ENCODE measurements at regions not wholly inside any gene's neighbourhood (a gene's known extent, or its start where the extent isn't known, plus 50 kb on each side); places are given as distances from the start of the nearest gene placed in this dataset.

GRCh38 chr4:115294717-115295116, 181.3 kb upstream of the NDST4 start:
- Histone ChIP-seq H3K36me3 (ENCODE audit: control insufficient read depth, insufficient read depth, low read length) (no peaks in the 10 kb centered on the region), H3K4me3 (ENCODE audit: insufficient read depth, low read depth, low read length) (no peak overlapping the region), H3K14ac (replicated peaks; ENCODE audit: low read depth, low read length) (no peak overlapping the region), H3K18ac (ENCODE audit: low read depth, low read length) (no peak overlapping the region), H3K4me1 (ENCODE audit: control insufficient read depth, insufficient read depth, low read length) (no peaks in the 10 kb centered on the region), H4K91ac (ENCODE audit: insufficient read depth, low read depth, low read length) (no peak overlapping the region), H3K27ac (ENCODE audit: insufficient read depth, low read length) (no peak overlapping the region), H3K23ac (ENCODE audit: low read depth, low read length) (no peak overlapping the region), H4K5ac (ENCODE audit: low read depth, low read length) (no peak overlapping the region), H3K56ac (ENCODE audit: extremely low read depth, insufficient read depth, low read length) (no peak overlapping the region), H3K27me3 (ENCODE audit: control insufficient read depth, insufficient read depth, low read length) (no peaks in the 10 kb centered on the region), H3K4me2 (ENCODE audit: low read depth, low read length) (no peak overlapping the region), H3K9me3 (ENCODE audit: control insufficient read depth, insufficient read depth, low read length) (0 out of 2 replicates have a peak, but pooled peaks cover 4% of the 10 kb centered on the region), H3K79me1 (ENCODE audit: low read depth in 1 of 2, low read length in 2 of 2) (no peaks in the 10 kb centered on the region), H2AK5ac (ENCODE audit: low read depth, low read length) (no peak overlapping the region), H2AFZ (replicated peaks; ENCODE audit: low read length, poor library complexity) (no peak overlapping the region), H2BK15ac (ENCODE audit: low read depth, low read length) (no peak overlapping the region), H3K9me1 (ENCODE audit: insufficient read depth, low read length) (no peaks in the 10 kb centered on the region), H3K9ac (ENCODE audit: low read depth, low read length) (no peak overlapping the region), H4K8ac (ENCODE audit: low read depth in 2 of 2, low read length in 2 of 2) (no peak overlapping the region), H4K20me1 (ENCODE audit: insufficient read depth, low read length) (no peaks in the 10 kb centered on the region), H2AK9ac (replicated peaks; ENCODE audit: low read depth, low read length, poor library complexity) (no peak overlapping the region), H2BK120ac (ENCODE audit: low read depth, low read length) (no peak overlapping the region), H3K4ac (ENCODE audit: low read depth, low read length) (no peak overlapping the region), H2BK20ac (ENCODE audit: low read depth, low read length) (no peak overlapping the region), H2BK5ac (ENCODE audit: low read depth, low read length, poor library complexity, severe bottlenecking) (no peak overlapping the region)
- BruUV-seq (replicated peaks) = no TSS peak
- ChIA-PET POLR2A (ENCODE audit: unreplicated experiment) (no interaction called here), CTCF (no interaction called here)
- no CpG with 5 or more reads among the region's 1 CpG for WGBS, 2 experiments (ENCODE audit: extremely low coverage in 2 of 2, insufficient read length in 1 of 2)
- no peak for DNase-seq
- intact Hi-C loops (cut with micrococcal nuclease) = no loop called here
- in situ Hi-C loops (cut with MboI; ENCODE audit: low sequenced_read_pairs) = no loop called here
- no peak for ATAC-seq (ENCODE audit: low read depth)
- peak; percentile 25; the same call in 1 of the 2 replicates for TF ChIP-seq MAFK (IDR thresholded peaks at IDR 0.05; ENCODE audit: low read depth, low read length)
- TF ChIP-seq NFE2L2 (IDR thresholded peaks at IDR 0.05; ENCODE audit: low read depth, low read length) = no peak
- dilution Hi-C loops (cut with HindIII; ENCODE audit: low sequenced_read_pairs, unreplicated experiment) = no loop called here

Data from IMR-90 (cell line).